GM12878 (cell line): ENCODE measurements at regions not wholly inside any gene's neighbourhood (a gene's known extent, or its start where the extent isn't known, plus 50 kb on each side); places are given as distances from the start of the nearest gene placed in this dataset.
A peak's percentile ranks its signal among the peaks of the same experiment; 100 is the strongest.

ENCODE experiments used
- ATF2 ChIP-seq: IDR thresholded peaks from 2 replicates; pipeline ENCODE4 v1.6.1; 2012; ENCODE audit warnings: low read length, inconsistent platforms
- ATF7 ChIP-seq: fragments of 450-650 bp; IDR thresholded peaks from 2 replicates; pipeline ENCODE4 v1.6.1; 2016; ENCODE audit warnings: low read depth, mild to moderate bottlenecking
- BCL11A ChIP-seq: IDR thresholded peaks from 2 replicates; pipeline ENCODE4 v1.6.1; 2011; ENCODE audit warnings: low read depth, low read length
- CUX1 ChIP-seq: IDR thresholded peaks from 2 replicates; pipeline ENCODE4 v1.6.1; 2012; ENCODE audit warnings: improper control_type of control experiment, low read depth, low read length; ENCODE audit not compliant: insufficient replicate concordance
- KLF5 ChIP-seq: fragments of 450-650 bp; IDR thresholded peaks from 2 replicates; pipeline ENCODE4 v1.6.1; 2014; ENCODE audit warnings: mild to moderate bottlenecking; ENCODE audit not compliant: partially characterized antibody
- MAX ChIP-seq: IDR thresholded peaks from 2 replicates; pipeline ENCODE4 v1.6.1; 2012; ENCODE audit warnings: low read depth, low read length, improper control_type of control experiment
- MTA3 ChIP-seq: IDR thresholded peaks from 2 replicates; pipeline ENCODE4 v1.6.1; 2012; ENCODE audit warnings: low read length, inconsistent platforms, borderline replicate concordance
- NFIC ChIP-seq: IDR thresholded peaks from 2 replicates; pipeline ENCODE4 v1.6.1; 2012; ENCODE audit warnings: low read depth, mild to moderate bottlenecking, inconsistent platforms, low read length, moderate library complexity
- NKRF ChIP-seq: fragments of 450-650 bp; conservative IDR thresholded peaks from 2 replicates; pipeline ENCODE4 v1.6.1; 2017; ENCODE audit warnings: mild to moderate bottlenecking, moderate library complexity
- PAX8 ChIP-seq: fragments of 450-650 bp; IDR thresholded peaks from 2 replicates; pipeline ENCODE4 v1.6.1; 2017; ENCODE audit warnings: mild to moderate bottlenecking, moderate library complexity
- PML ChIP-seq: IDR thresholded peaks from 2 replicates; pipeline ENCODE4 v1.6.1; 2012; ENCODE audit warnings: low read length, inconsistent platforms
- RAD21 ChIP-seq: IDR thresholded peaks from 2 replicates; pipeline ENCODE4 v1.6.1; 2011; ENCODE audit warnings: mild to moderate bottlenecking, low read depth, low read length, moderate library complexity; ENCODE audit not compliant: insufficient read depth
- RAD51 ChIP-seq: fragments of 450-650 bp; IDR thresholded peaks from 2 replicates; pipeline ENCODE4 v1.6.1; 2016; ENCODE audit warnings: moderate library complexity, mild to moderate bottlenecking, inconsistent platforms
- RB1 ChIP-seq: fragments of 450-650 bp; formaldehyde crosslinking; IDR thresholded peaks from 2 replicates; pipeline ENCODE4 v1.6.1; 2017; ENCODE audit warnings: mild to moderate bottlenecking, borderline replicate concordance
- RELB ChIP-seq: fragments of 450-650 bp; IDR thresholded peaks from 2 replicates; pipeline ENCODE4 v1.6.1; 2017; ENCODE audit warnings: low read depth, mild to moderate bottlenecking, moderate library complexity
- SMC3 ChIP-seq: IDR thresholded peaks from 2 replicates; pipeline ENCODE4 v1.6.1; 2011; ENCODE audit warnings: low read length, improper control_type of control experiment, borderline replicate concordance
- STAT1 ChIP-seq: fragments of 450-650 bp; conservative IDR thresholded peaks from 2 replicates; pipeline ENCODE4 v1.6.1; 2014; ENCODE audit warnings: antibody characterized with exemption, mild to moderate bottlenecking
- TARDBP ChIP-seq: IDR thresholded peaks from 2 replicates; pipeline ENCODE4 v1.6.1; 2016; ENCODE audit warnings: borderline replicate concordance
- TBL1XR1 ChIP-seq: IDR thresholded peaks from 2 replicates; pipeline ENCODE4 v1.6.1; 2012; ENCODE audit warnings: low read depth, low read length, improper control_type of control experiment
- TCF7 ChIP-seq: IDR thresholded peaks from 2 replicates; pipeline ENCODE4 v1.6.1; 2014; ENCODE audit warnings: antibody characterized with exemption, borderline replicate concordance

- TF ChIP-seq TCF7 (peak; percentile 82), NFIC (peak; percentile 99), PML (peak; percentile 63; the same call in 1 of the 2 replicates), MTA3 (peak; percentile 80), MAX (peak; percentile 91), RELB (peak; percentile 85), SMC3 (no peak; the same call in 1 of the 2 replicates), NKRF (peak; percentile 45), ATF2 (peak; percentile 94), BCL11A (peak; percentile 98), ATF7 (peak; percentile 92), KLF5 (peak; percentile 90), RAD51 (peak; percentile 59), TBL1XR1 (peak; percentile 97), STAT1 (no peak), CUX1 (no peak), PAX8 (no peak), TARDBP (peak; percentile 86; the same call in 1 of the 2 replicates), RAD21 (peak; percentile 35; the same call in 1 of the 2 replicates), RB1 (no peak)
Measured at GRCh38 chr2:8303322-8303832, 378.5 kb upstream of the ID2 start (continued).
